NOMO-1 treated with DMSO at 0.1 percent for 48 hours (cell line): ENCODE measurements at regions not wholly inside any gene's neighbourhood (a gene's known extent, or its start where the extent isn't known, plus 50 kb on each side); places are given as distances from the start of the nearest gene placed in this dataset.

Experiments used
- DNase-seq: peaks from one replicate; lab custom pipeline; 2025; ENCODE audit not compliant: unreplicated experiment; lab: John Stamatoyannopoulos, UW

- no peak for DNase-seq
Observed at GRCh38 chr11:19345519-19345847, 104.7 kb upstream of the E2F8 start.

GRCh38 chr11:19344661-19345518 is 104.1 kb upstream of the E2F8 start:
- DNase-seq = no peak

GRCh38 chr11:19342036-19342435 is 101.3 kb upstream of the E2F8 start:
- DNase-seq = no peak

GRCh38 chr11:19338375-19338774 is 97.6 kb upstream of the E2F8 start:
- DNase-seq = no peak

- DNase-seq = no peak
Observed at GRCh38 chr11:19337779-19338178, 97.0 kb upstream of the E2F8 start.

- no peak for DNase-seq
Observed at GRCh38 chr11:19336331-19336730, 95.6 kb upstream of the E2F8 start.

- no peak for DNase-seq
Observed at GRCh38 chr11:19332476-19332875, 91.7 kb upstream of the E2F8 start.

- DNase-seq = no peak
Observed at GRCh38 chr11:19330416-19330815, 89.7 kb upstream of the E2F8 start.

GRCh38 chr11:19329970-19330369 is 89.2 kb upstream of the E2F8 start:
- no peak for DNase-seq

- DNase-seq = no peak
Observed at GRCh38 chr11:19328586-19329311, 88.0 kb upstream of the E2F8 start.

- no peak for DNase-seq
Observed at GRCh38 chr11:19327280-19327679, 86.5 kb upstream of the E2F8 start.

- peak; percentile 4 for DNase-seq
Observed at GRCh38 chr11:19326499-19326898, 85.8 kb upstream of the E2F8 start.

GRCh38 chr11:19323502-19323901 is 82.8 kb upstream of the E2F8 start:
- no peak for DNase-seq

GRCh38 chr11:19321351-19321750 is 80.6 kb upstream of the E2F8 start:
- DNase-seq = no peak

- no peak for DNase-seq
Observed at GRCh38 chr11:19320827-19321226, 80.1 kb upstream of the E2F8 start.

GRCh38 chr11:19316434-19316833 is 75.7 kb upstream of the E2F8 start:
- no peak for DNase-seq

GRCh38 chr11:19315511-19315910 is 74.8 kb upstream of the E2F8 start:
- DNase-seq = no peak

- DNase-seq = no peak
Observed at GRCh38 chr11:19313140-19313539, 72.4 kb upstream of the E2F8 start.

- peak; percentile 7 for DNase-seq
Observed at GRCh38 chr11:19311308-19312030, 70.7 kb upstream of the E2F8 start.

GRCh38 chr11:19307498-19307897 is 66.8 kb upstream of the E2F8 start:
- no peak for DNase-seq

GRCh38 chr11:19306179-19306944 is 65.6 kb upstream of the E2F8 start:
- no peak for DNase-seq
